Calu3 (cell line): ENCODE measurements at regions not wholly inside any gene's neighbourhood (a gene's known extent, or its start where the extent isn't known, plus 50 kb on each side); places are given as distances from the start of the nearest gene placed in this dataset.
"Not testable (repeated sequence)": the region's sequence is repeated elsewhere in the genome, so short reads cannot be mapped to it uniquely, and the experiment has no call there.

Experiments
- BruUV-seq: library from RNA; stranded (reverse); fragments of 400-500 nt; replicated peaks from 2 replicates; lab custom pipeline; 2021; lab: Mats Ljungman, UMichigan
- CTCF ChIA-PET: fragments of 300-600 bp; sonication (Branson Sonifier 250); formaldehyde crosslinking; loops from one replicate; lab custom pipeline; 2022; ENCODE audit warnings: antibody characterized with exemption; lab: Charles Lee
- DNase-seq: peaks from one replicate; pipeline ENCODE4 v3.0.0; 2022
- H3K27ac Mint-ChIP-seq: one replicate; pipeline ENCODE4 v1.8.0; 2022; ENCODE audit warnings: mixed read lengths; ENCODE audit not compliant: unreplicated experiment
- H3K27me3 Mint-ChIP-seq: one replicate; pipeline ENCODE4 v1.8.0; 2022; ENCODE audit warnings: mixed read lengths; ENCODE audit not compliant: unreplicated experiment
- H3K36me3 Mint-ChIP-seq: one replicate; pipeline ENCODE4 v1.8.0; 2022; ENCODE audit warnings: mild to moderate bottlenecking, moderate library complexity, mixed read lengths; ENCODE audit not compliant: insufficient read depth, unreplicated experiment
- H3K4me1 Mint-ChIP-seq: one replicate; pipeline ENCODE4 v1.8.0; 2022; ENCODE audit warnings: mild to moderate bottlenecking, low read depth, mixed read lengths; ENCODE audit not compliant: unreplicated experiment
- H3K4me3 Mint-ChIP-seq: one replicate; pipeline ENCODE4 v1.8.0; 2022; ENCODE audit warnings: mild to moderate bottlenecking, low read depth, moderate library complexity, mixed read lengths; ENCODE audit not compliant: unreplicated experiment
- H3K9me3 Mint-ChIP-seq: one replicate; pipeline ENCODE4 v1.8.0; 2022; ENCODE audit warnings: low read depth, mixed read lengths; ENCODE audit not compliant: unreplicated experiment
- CTCF ChIP-seq: fragments of 200-600 bp; IDR thresholded peaks from one replicate; pipeline ENCODE4 v1.8.0; 2022; ENCODE audit warnings: antibody characterized with exemption; ENCODE audit not compliant: unreplicated experiment
- intact Hi-C: fragments of 100-400 bp; cut with micrococcal nuclease; formaldehyde crosslinking; loops from one replicate; pipeline ENCODE4 v1.10.0; 2022; ENCODE audit not compliant: unreplicated experiment

GRCh38 chr13:37175996-37176395, 70.5 kb upstream of the CSNK1A1L start:
- DNase-seq: no peak
- Mint-ChIP-seq H3K36me3 (no peaks in the 10 kb centered on the region), H3K27me3 (no peaks in the 10 kb centered on the region), H3K27ac (no peak overlapping the region), H3K4me1 (no peaks in the 10 kb centered on the region), H3K9me3 (peaks cover 2% of the 10 kb centered on the region), H3K4me3 (no peak overlapping the region)
- no TSS peak for BruUV-seq
- intact Hi-C loops: no loop called here
- TF ChIP-seq CTCF: no peak
- CTCF ChIA-PET: no interaction called here

GRCh38 chr13:37173214-37173613, 67.8 kb upstream of the CSNK1A1L start:
- BruUV-seq: no TSS peak
- H3K4me1 Mint-ChIP-seq: no peaks in the 10 kb centered on the region

GRCh38 chr13:37172226-37172625, 66.8 kb upstream of the CSNK1A1L start:
- H3K4me3 Mint-ChIP-seq, H3K27me3 Mint-ChIP-seq, H3K27ac Mint-ChIP-seq, H3K36me3 Mint-ChIP-seq, intact Hi-C loops, DNase-seq, BruUV-seq, CTCF ChIA-PET, H3K4me1 Mint-ChIP-seq, H3K9me3 Mint-ChIP-seq: not testable (repeated sequence)

More at GRCh38 chr13:37173214-37173613, 67.8 kb upstream of the CSNK1A1L start:
- Mint-ChIP-seq H3K4me3 (no peak overlapping the region), H3K36me3 (no peaks in the 10 kb centered on the region), H3K9me3 (peaks cover 2% of the 10 kb centered on the region), H3K27me3 (no peaks in the 10 kb centered on the region), H3K27ac (no peak overlapping the region)
- DNase-seq: no peak
- intact Hi-C loops: no loop called here
- CTCF ChIA-PET: no interaction called here
- no peak for TF ChIP-seq CTCF

GRCh38 chr13:37168926-37169325, 63.5 kb upstream of the CSNK1A1L start:
- Mint-ChIP-seq H3K27ac (no peak overlapping the region), H3K27me3 (no peaks in the 10 kb centered on the region), H3K4me3 (no peak overlapping the region), H3K36me3 (no peaks in the 10 kb centered on the region), H3K9me3 (no peaks in the 10 kb centered on the region), H3K4me1 (no peaks in the 10 kb centered on the region)
- CTCF ChIA-PET: no interaction called here
- TF ChIP-seq CTCF: no peak
- no peak for DNase-seq
- BruUV-seq: no TSS peak
- intact Hi-C loops: no loop called here

GRCh38 chr13:37168151-37168550, 62.7 kb upstream of the CSNK1A1L start:
- Mint-ChIP-seq H3K4me1 (no peaks in the 10 kb centered on the region), H3K9me3 (no peaks in the 10 kb centered on the region), H3K27ac (no peak overlapping the region), H3K27me3 (no peaks in the 10 kb centered on the region), H3K4me3 (no peak overlapping the region), H3K36me3 (no peaks in the 10 kb centered on the region)
- CTCF ChIA-PET: no interaction called here
- BruUV-seq: no TSS peak
- intact Hi-C loops: no loop called here
- no peak for TF ChIP-seq CTCF
- no peak for DNase-seq
